OCI-LY3 (cell line): ENCODE measurements at regions not wholly inside any gene's neighbourhood (a gene's known extent, or its start where the extent isn't known, plus 50 kb on each side); places are given as distances from the start of the nearest gene placed in this dataset.

Experiments
- H2AFZ ChIP-seq: fragments of 200-600, 300-600 bp; shearing (Covaris generic); 2 replicates; pipeline ENCODE4 v1.6.0; 2014; ENCODE audit warnings: antibody characterized with exemption, low read depth, low read length
- H3K27ac ChIP-seq: fragments of 200-600, 300-600 bp; sonication (generic); 2 replicates; pipeline ENCODE4 v1.5.1; 2014; ENCODE audit warnings: mild to moderate bottlenecking, low read length, moderate library complexity, mixed read lengths
- H3K27me3 ChIP-seq: fragments of 200-600, 300-600 bp; sonication (generic); 2 replicates; pipeline ENCODE4 v1.6.1; 2014; ENCODE audit warnings: low read depth, low read length, mixed read lengths
- H3K36me3 ChIP-seq: fragments of 200-600, 300-600 bp; sonication (generic); replicated peaks from 2 replicates; pipeline ENCODE3; 2014; ENCODE audit warnings: low read depth, low read length, mixed read lengths
- H3K4me1 ChIP-seq: fragments of 300-600, 200-600 bp; sonication (generic); 2 replicates; pipeline ENCODE4 v1.6.1; 2014; ENCODE audit warnings: low read length, mixed read lengths
- H3K4me2 ChIP-seq: fragments of 200-600, 300-600 bp; sonication (generic); 2 replicates; pipeline ENCODE4 v1.6.1; 2014; ENCODE audit warnings: low read length, mixed read lengths
- H3K4me3 ChIP-seq: fragments of 300-600, 200-600 bp; sonication (generic); 2 replicates; pipeline ENCODE4 v1.5.1; 2014; ENCODE audit warnings: antibody characterized with exemption, mild to moderate bottlenecking, low read length, moderate library complexity
- H3K79me2 ChIP-seq: fragments of 300-600, 200-600 bp; shearing (Covaris generic); 2 replicates; pipeline ENCODE4 v1.6.1; 2014; ENCODE audit warnings: mild to moderate bottlenecking, low read length, mixed read lengths
- H3K9ac ChIP-seq: fragments of 300-600, 200-600 bp; shearing (Covaris generic); 2 replicates; pipeline ENCODE4 v1.6.0; 2014; ENCODE audit warnings: mild to moderate bottlenecking, low read length, moderate library complexity
- H3K9me3 ChIP-seq: fragments of 200-600, 300-600 bp; shearing (Covaris generic); 2 replicates; pipeline ENCODE4 v1.6.1; 2014; ENCODE audit warnings: low read length, mixed read lengths; ENCODE audit not compliant: insufficient read depth
- H4K20me1 ChIP-seq: fragments of 200-600, 300-600 bp; sonication (generic); 2 replicates; pipeline ENCODE4 v1.6.1; 2016; ENCODE audit warnings: low read length, mixed read lengths; ENCODE audit not compliant: insufficient read depth
- CTCF ChIP-seq: fragments of 200-600, 300-600 bp; sonication (generic); IDR thresholded peaks from 2 replicates; pipeline ENCODE4 v1.5.1; 2014; ENCODE audit warnings: antibody characterized with exemption, low read length, low read depth
- EZH2phosphoT487 ChIP-seq: fragments of 200-600 bp; shearing (Covaris generic); IDR thresholded peaks from 2 replicates; pipeline ENCODE4 v1.6.1; 2018; ENCODE audit warnings: antibody characterized with exemption, mixed run types, low read depth

- Histone ChIP-seq H3K27me3 (no peaks in the 10 kb centered on the region), H3K4me2 (peak overlapping the region; percentile 12), H2AFZ (no peak overlapping the region), H4K20me1 (no peaks in the 10 kb centered on the region), H3K4me3 (no peak overlapping the region), H3K27ac (peak overlapping the region; percentile 69), H3K9me3 (peaks cover 7% of the 10 kb centered on the region; the same call in 1 of the 2 replicates), H3K36me3 (peaks cover 31% of the 10 kb centered on the region), H3K4me1 (peaks cover 23% of the 10 kb centered on the region), H3K79me2 (no peaks in the 10 kb centered on the region), H3K9ac (0 out of 2 replicates have a peak overlapping the region, but pooled peaks have one; percentile 3)
- TF ChIP-seq CTCF (no peak), EZH2phosphoT487 (no peak)
These were observed 168.2 kb upstream of the CTNND2 start for GRCh38 chr5:12072441-12072840.

DNA sequence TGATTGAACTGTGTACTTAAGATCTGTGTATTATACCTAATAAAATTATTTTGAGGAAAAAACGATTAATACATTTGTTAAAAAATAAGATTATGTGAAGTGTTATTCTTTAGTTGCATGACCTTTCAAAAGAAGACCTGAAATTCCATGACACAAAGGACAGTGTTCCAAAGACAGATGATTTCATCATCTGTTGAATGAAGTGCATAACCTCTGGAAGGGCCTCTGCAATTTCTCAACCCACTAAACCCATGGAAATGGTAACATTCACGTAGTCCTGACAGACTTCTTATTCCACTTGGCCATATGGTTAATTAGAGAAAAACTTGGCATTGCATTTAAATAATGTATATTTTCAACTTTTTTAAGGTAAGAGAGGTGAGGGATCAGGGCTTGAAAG lies 167.2 kb upstream of the CTNND2 start:
- no peak for TF ChIP-seq EZH2phosphoT487
- TF ChIP-seq CTCF, result no peak
- no peak overlapping the region for H3K27ac ChIP-seq
- no peaks in the 10 kb centered on the region for H4K20me1 ChIP-seq
- peaks cover 40% of the 10 kb centered on the region for H3K36me3 ChIP-seq
- H3K9me3 ChIP-seq, result peaks cover 15% of the 10 kb centered on the region; the same call in 1 of the 2 replicates
- no peak overlapping the region for H3K9ac ChIP-seq
- no peak overlapping the region for H3K4me3 ChIP-seq
- no peaks in the 10 kb centered on the region for H3K27me3 ChIP-seq
- H3K4me2 ChIP-seq, result no peak overlapping the region
- peaks cover 23% of the 10 kb centered on the region for H3K4me1 ChIP-seq
- no peaks in the 10 kb centered on the region for H3K79me2 ChIP-seq
- no peak overlapping the region for H2AFZ ChIP-seq

DNA sequence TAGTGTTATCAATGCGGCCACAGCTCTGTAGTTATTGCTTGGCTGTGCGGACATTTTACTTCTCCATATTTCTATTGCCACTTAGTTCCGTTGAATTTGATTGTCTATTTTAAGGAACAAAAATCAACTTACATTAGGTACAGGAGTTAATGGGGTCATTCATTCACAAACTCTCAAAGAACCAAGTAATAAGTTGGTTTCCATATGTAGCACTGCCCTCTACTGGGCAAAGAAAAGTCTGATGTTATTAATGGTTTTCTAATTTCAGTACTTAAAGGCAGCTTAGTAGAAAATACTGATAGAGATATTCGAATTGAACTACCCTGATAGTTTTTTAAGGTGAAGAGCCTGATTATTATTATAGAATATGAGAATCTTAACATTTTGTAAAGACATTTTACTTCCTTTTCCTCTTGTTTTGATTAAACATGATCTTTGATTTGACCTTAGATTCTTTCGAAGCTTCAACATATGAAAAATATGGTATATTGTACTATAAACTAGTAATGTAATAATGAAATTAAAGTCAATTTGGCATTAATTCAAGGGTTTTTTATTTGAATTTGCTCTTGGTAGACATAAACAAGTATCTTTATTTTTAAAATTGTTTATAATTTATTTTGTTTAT lies 119.5 kb upstream of the CTNND2 start:
- Histone ChIP-seq H3K9ac (no peak overlapping the region), H3K27me3 (no peaks in the 10 kb centered on the region)

DNA sequence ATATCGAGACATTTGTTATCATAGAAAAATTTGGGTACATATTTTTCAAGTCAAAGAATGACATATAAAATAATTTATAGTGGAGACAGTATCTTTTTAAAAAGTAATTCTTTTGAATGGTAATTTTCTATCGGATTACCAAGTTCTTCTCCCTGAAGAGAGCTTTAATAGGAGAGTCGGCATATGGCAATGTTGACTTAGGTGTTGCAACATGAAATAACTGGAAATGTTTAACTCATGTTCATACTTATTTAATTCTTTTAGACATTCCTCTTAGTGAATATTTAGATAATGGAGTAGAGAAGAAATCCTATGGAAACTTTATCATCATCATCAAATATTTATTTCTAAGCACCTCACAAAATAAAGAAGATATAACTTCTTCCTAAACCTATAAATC lies 118.2 kb upstream of the CTNND2 start:
- Histone ChIP-seq H3K36me3 (no peaks in the 10 kb centered on the region), H2AFZ (no peak overlapping the region), H3K79me2 (no peaks in the 10 kb centered on the region), H3K27me3 (no peaks in the 10 kb centered on the region), H3K4me2 (no peak overlapping the region), H3K27ac (no peak overlapping the region), H4K20me1 (no peaks in the 10 kb centered on the region), H3K4me1 (no peaks in the 10 kb centered on the region), H3K9ac (no peak overlapping the region), H3K4me3 (no peak overlapping the region), H3K9me3 (no peaks in the 10 kb centered on the region)
- no peak for TF ChIP-seq CTCF
- TF ChIP-seq EZH2phosphoT487, result no peak

More for the DNA sequence above, 119.5 kb upstream of the CTNND2 start:
- H3K4me2 ChIP-seq, result no peak overlapping the region
- no peaks in the 10 kb centered on the region for H3K4me1 ChIP-seq
- TF ChIP-seq EZH2phosphoT487, result no peak
- TF ChIP-seq CTCF, result peak; percentile 71
- H2AFZ ChIP-seq, result no peak overlapping the region
- no peak overlapping the region for H3K4me3 ChIP-seq
- no peak overlapping the region for H3K27ac ChIP-seq
- H4K20me1 ChIP-seq, result no peaks in the 10 kb centered on the region
- no peaks in the 10 kb centered on the region for H3K36me3 ChIP-seq
- H3K79me2 ChIP-seq, result no peaks in the 10 kb centered on the region
- no peaks in the 10 kb centered on the region for H3K9me3 ChIP-seq
